ENCODE measurements at regions not wholly inside any gene's neighbourhood (a gene's known extent, or its start where the extent isn't known, plus 50 kb on each side); places are given as distances from the start of the nearest gene placed in this dataset.

- Histone ChIP-seq H3K4me2 (peak overlapping the region; percentile 97), H3K4me3 (peak overlapping the region; percentile 82), H4K20me1 (ENCODE audit: low read depth) (no peaks in the 10 kb centered on the region), H3K9ac (no peak overlapping the region), H3K9me3 (ENCODE audit: low read depth) (no peaks in the 10 kb centered on the region), H3K4me1 (peaks cover 10% of the 10 kb centered on the region), H3K79me2 (ENCODE audit: low read depth) (no peaks in the 10 kb centered on the region), H3K27me3 (peaks cover 41% of the 10 kb centered on the region), H3K27ac (no peak overlapping the region), H3K36me3 (no peaks in the 10 kb centered on the region), H3F3A (ENCODE audit: low read depth) (peaks cover 11% of the 10 kb centered on the region), H2AFZ (replicated peaks) (peak overlapping the region; percentile 95)
- peak; percentile 94 for DNase-seq (ENCODE audit: low spot score)
- Mint-ChIP-seq H3K4me1 (peaks cover 31% of the 10 kb centered on the region), H3K9me3 (no peaks in the 10 kb centered on the region), H3K36me3 (no peaks in the 10 kb centered on the region), H3K4me3 (peak overlapping the region; percentile 99), H3K27me3 (ENCODE audit: insufficient read depth, low read depth) (peaks cover 11% of the 10 kb centered on the region), H3K27ac (peak overlapping the region; percentile 96)
- TF ChIP-seq EZH2 (IDR thresholded peaks at IDR 0.05) (no peak), EZH2phosphoT487 (IDR thresholded peaks at IDR 0.05) (no peak), CTCF (IDR thresholded peaks at IDR 0.05) (peak; percentile 57)
Observed at GRCh38 chr12:77324763-77325468, 259.5 kb upstream of the E2F7 start.

- H3K27me3 ChIP-seq: peaks cover 41% of the 10 kb centered on the region
- H3K27me3 Mint-ChIP-seq (ENCODE audit: insufficient read depth, low read depth): peaks cover 11% of the 10 kb centered on the region
Observed at GRCh38 chr12:77324416-77324762, 259.0 kb upstream of the E2F7 start.

GRCh38 chr12:77323788-77324415 lies 258.5 kb upstream of the E2F7 start:
- Histone ChIP-seq H3K27ac (no peak overlapping the region), H2AFZ (replicated peaks) (no peak overlapping the region), H3K9ac (no peak overlapping the region), H3K4me3 (no peak overlapping the region), H3K36me3 (no peaks in the 10 kb centered on the region), H3K4me2 (peak overlapping the region; percentile 97), H3K27me3 (peaks cover 41% of the 10 kb centered on the region), H3K9me3 (ENCODE audit: low read depth) (no peaks in the 10 kb centered on the region), H3K4me1 (peaks cover 20% of the 10 kb centered on the region), H3F3A (ENCODE audit: low read depth) (peaks cover 21% of the 10 kb centered on the region), H3K79me2 (ENCODE audit: low read depth) (no peaks in the 10 kb centered on the region), H4K20me1 (ENCODE audit: low read depth) (no peaks in the 10 kb centered on the region)
- H3K27ac Mint-ChIP-seq: no peak overlapping the region
- DNase-seq (ENCODE audit: low spot score): no peak
- H3K27me3 Mint-ChIP-seq (ENCODE audit: insufficient read depth, low read depth): peaks cover 11% of the 10 kb centered on the region
- TF ChIP-seq EZH2phosphoT487 (IDR thresholded peaks at IDR 0.05) (no peak), EZH2 (IDR thresholded peaks at IDR 0.05) (no peak), CTCF (IDR thresholded peaks at IDR 0.05) (no peak)
- H3K9me3 Mint-ChIP-seq: no peaks in the 10 kb centered on the region
- peaks cover 40% of the 10 kb centered on the region for H3K4me1 Mint-ChIP-seq
- H3K36me3 Mint-ChIP-seq: no peaks in the 10 kb centered on the region
- peak overlapping the region; percentile 86 for H3K4me3 Mint-ChIP-seq

More at GRCh38 chr12:77324416-77324762, 259.0 kb upstream of the E2F7 start:
- H3K9ac ChIP-seq: no peak overlapping the region
- no peak for DNase-seq (ENCODE audit: low spot score)
- H3F3A ChIP-seq (ENCODE audit: low read depth): peaks cover 17% of the 10 kb centered on the region
- H4K20me1 ChIP-seq (ENCODE audit: low read depth): no peaks in the 10 kb centered on the region
- H3K9me3 ChIP-seq (ENCODE audit: low read depth): no peaks in the 10 kb centered on the region
- Mint-ChIP-seq H3K27ac (no peak overlapping the region), H3K9me3 (no peaks in the 10 kb centered on the region), H3K36me3 (no peaks in the 10 kb centered on the region), H3K4me1 (peaks cover 35% of the 10 kb centered on the region), H3K4me3 (peak overlapping the region; percentile 86)
- H3K79me2 ChIP-seq (ENCODE audit: low read depth): no peaks in the 10 kb centered on the region
- H2AFZ ChIP-seq (replicated peaks): peak overlapping the region; percentile 87
- no peak overlapping the region for H3K27ac ChIP-seq
- peak overlapping the region; percentile 97 for H3K4me2 ChIP-seq
- TF ChIP-seq CTCF (IDR thresholded peaks at IDR 0.05) (no peak), EZH2phosphoT487 (IDR thresholded peaks at IDR 0.05) (no peak), EZH2 (IDR thresholded peaks at IDR 0.05) (no peak)
- no peaks in the 10 kb centered on the region for H3K36me3 ChIP-seq
- peak overlapping the region; percentile 82 for H3K4me3 ChIP-seq
- H3K4me1 ChIP-seq: peaks cover 15% of the 10 kb centered on the region

All from neural progenitor cell (in vitro differentiated cells).